Upper lobe of left lung (tissue), 6 donors: ENCODE measurements at regions not wholly inside any gene's neighbourhood (a gene's known extent, or its start where the extent isn't known, plus 50 kb on each side); places are given as distances from the start of the nearest gene placed in this dataset.

Experiments used
- ATAC-seq, 2 donors: fragments of 200-7000 bp; cut with Tn5 transposase; one replicate each; pipeline ENCODE4 v1.9.1; 2022; ENCODE audit warnings: mild to moderate bottlenecking in 2 of 2, moderate library complexity in 2 of 2; ENCODE audit not compliant: low FRiP score in 2 of 2
- DNase-seq, 2 donors: peaks; one replicate each; pipeline ENCODE4 v3.0.0-alpha.2; 2019 to 2020
- H3K27ac ChIP-seq, 4 donors: fragments of 200-600 bp; sonication (generic); one replicate each; pipeline ENCODE4 v1.5.1; 2016 to 2019
- H3K27me3 ChIP-seq, 4 donors: fragments of 200-600 bp; sonication (generic); one replicate each; pipeline ENCODE4 v1.5.1; 2017 to 2019
- H3K36me3 ChIP-seq, 4 donors: fragments of 200-600 bp; sonication (generic); one replicate each; pipeline ENCODE4 v1.5.1; 2016 to 2019
- H3K4me1 ChIP-seq, 4 donors: fragments of 200-600 bp; sonication (generic); one replicate each; pipeline ENCODE4 v1.5.1; 2018 to 2019
- H3K4me3 ChIP-seq, 4 donors: fragments of 200-600 bp; sonication (generic); one replicate each; pipeline ENCODE4 v1.5.1; 2017 to 2019; ENCODE audit warnings: mild to moderate bottlenecking in 2 of 4, moderate library complexity in 1 of 4
- H3K9me3 ChIP-seq, 4 donors: fragments of 200-600 bp; sonication (generic); one replicate each; pipeline ENCODE4 v1.5.1; 2018 to 2019
- EP300 ChIP-seq, 4 donors: sonication (generic); formaldehyde crosslinking; IDR thresholded peaks; one replicate each; pipeline ENCODE4 v1.5.1; 2017; ENCODE audit warnings: antibody characterized with exemption in 4 of 4, control low read depth in 2 of 4
- POLR2A ChIP-seq, 4 donors: fragments of 450-650 bp; IDR thresholded peaks; one replicate each; pipeline ENCODE4 v1.5.1; 2016 to 2017; ENCODE audit warnings: antibody characterized with exemption in 4 of 4, mild to moderate bottlenecking in 2 of 4
- POLR2AphosphoS5 ChIP-seq, 2 donors: sonication (generic); formaldehyde crosslinking; IDR thresholded peaks; one replicate each; pipeline ENCODE4 v1.5.1; 2017; ENCODE audit warnings: antibody characterized with exemption in 2 of 2
- WGBS, 2 donors: methylation state at CpG; one replicate each; pipeline ENCODE4 v1.1.5; 2017 to 2018; 5-methylcytosine and 5-hydroxymethylcytosine counted together
- TF ChIP-seq, protein P1 (sequence below), 6 experiments: fragments of 450-650 bp in 4 of 6; fragments of 200-600 bp in 2 of 6; sonication (generic) in 2 of 6; IDR thresholded peaks; one replicate each; pipeline ENCODE4 v1.5.1; 2016 to 2019; ENCODE audit warnings: antibody characterized with exemption in 6 of 6
- donor health status: DM: no; HTN: no; CAD: no; lungs with moderate emphysema.
- donor health status: DM: no; HTN: yes; CAD: no; lungs with severe emphysema.

DNA sequence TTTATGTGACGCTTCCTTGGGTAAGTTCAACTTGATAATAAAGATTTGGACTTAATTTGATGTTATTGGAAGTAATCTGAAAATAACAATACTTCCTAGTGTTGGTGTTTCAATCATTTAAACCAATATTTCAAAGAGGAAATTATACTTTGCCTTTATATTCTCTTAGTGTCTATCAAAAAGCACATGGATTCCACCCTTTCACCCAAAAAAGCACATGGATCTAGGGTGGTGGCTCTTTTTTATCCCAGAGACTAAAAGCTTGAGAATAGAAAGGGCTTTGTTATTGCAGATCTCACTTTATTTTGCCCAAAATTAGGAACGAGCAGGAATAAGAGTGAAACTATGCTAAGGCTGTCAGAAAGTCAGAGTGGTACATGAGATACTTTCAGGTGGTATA, 75.1 kb upstream of the RASGEF1B start:
- Histone ChIP-seq H3K9me3 (no peaks in the 10 kb centered on the region), H3K4me3 (no peak overlapping the region), H3K27ac (no peak overlapping the region), H3K27me3 (no peaks in the 10 kb centered on the region), H3K36me3 (no peaks in the 10 kb centered on the region), H3K4me1 (peaks cover 0 to 7% (median 6%) of the 10 kb centered on the region in 4 donors)
- no peak for TF ChIP-seq POLR2A (IDR thresholded peaks at IDR 0.05)
- TF ChIP-seq, protein P1, sequence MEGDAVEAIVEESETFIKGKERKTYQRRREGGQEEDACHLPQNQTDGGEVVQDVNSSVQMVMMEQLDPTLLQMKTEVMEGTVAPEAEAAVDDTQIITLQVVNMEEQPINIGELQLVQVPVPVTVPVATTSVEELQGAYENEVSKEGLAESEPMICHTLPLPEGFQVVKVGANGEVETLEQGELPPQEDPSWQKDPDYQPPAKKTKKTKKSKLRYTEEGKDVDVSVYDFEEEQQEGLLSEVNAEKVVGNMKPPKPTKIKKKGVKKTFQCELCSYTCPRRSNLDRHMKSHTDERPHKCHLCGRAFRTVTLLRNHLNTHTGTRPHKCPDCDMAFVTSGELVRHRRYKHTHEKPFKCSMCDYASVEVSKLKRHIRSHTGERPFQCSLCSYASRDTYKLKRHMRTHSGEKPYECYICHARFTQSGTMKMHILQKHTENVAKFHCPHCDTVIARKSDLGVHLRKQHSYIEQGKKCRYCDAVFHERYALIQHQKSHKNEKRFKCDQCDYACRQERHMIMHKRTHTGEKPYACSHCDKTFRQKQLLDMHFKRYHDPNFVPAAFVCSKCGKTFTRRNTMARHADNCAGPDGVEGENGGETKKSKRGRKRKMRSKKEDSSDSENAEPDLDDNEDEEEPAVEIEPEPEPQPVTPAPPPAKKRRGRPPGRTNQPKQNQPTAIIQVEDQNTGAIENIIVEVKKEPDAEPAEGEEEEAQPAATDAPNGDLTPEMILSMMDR (IDR thresholded peaks at IDR 0.05), result no peak
- TF ChIP-seq POLR2AphosphoS5 (IDR thresholded peaks at IDR 0.05), result no peak
- TF ChIP-seq EP300 (IDR thresholded peaks at IDR 0.05), result no peak
- 89 to 94% methylated on average over 2 of the region's 2 CpGs for WGBS, 2 donors
- DNase-seq, result no peak
- no peak for ATAC-seq

DNA sequence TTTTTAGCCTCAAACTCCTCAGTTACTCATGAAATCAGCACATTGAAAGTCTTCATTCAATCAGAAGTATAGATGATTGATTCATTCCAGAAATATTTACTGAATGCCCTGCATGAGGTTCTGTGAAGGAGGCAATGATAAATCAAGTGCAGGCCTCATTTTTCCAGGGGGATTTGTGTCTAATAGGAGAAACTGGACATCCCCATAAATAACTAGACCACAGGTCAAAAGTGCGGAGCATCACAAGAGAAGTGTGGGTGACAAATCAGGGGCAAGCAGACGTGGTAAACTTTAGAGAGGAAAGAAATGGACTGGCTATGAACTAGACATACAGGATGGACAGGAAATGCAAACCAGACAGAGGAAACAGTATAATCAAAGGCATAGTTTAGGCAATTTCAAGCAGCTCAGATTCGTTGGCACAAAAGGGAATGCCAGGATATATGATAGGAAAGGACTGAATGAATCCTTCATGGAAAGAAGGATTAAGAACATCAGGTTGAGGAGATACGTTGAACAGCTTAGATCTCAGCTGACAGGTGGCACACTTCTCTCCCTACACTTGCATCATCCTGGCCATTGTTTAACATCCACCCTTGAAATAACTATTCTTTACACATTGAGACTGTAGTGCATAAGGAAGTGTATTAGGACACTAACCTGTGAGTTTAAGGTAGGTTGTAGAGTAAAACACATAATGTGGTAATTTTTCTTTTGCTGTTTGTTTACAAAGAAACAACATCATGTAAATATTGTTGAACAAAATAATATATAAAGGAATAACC, 69.6 kb upstream of the RASGEF1B start:
- ATAC-seq (no peak), DNase-seq (no peak)
- H3K4me1 ChIP-seq, result no peaks in the 10 kb centered on the region
- no peak overlapping the region for H3K4me3 ChIP-seq
- TF ChIP-seq EP300 (IDR thresholded peaks at IDR 0.05) (no peak), POLR2AphosphoS5 (IDR thresholded peaks at IDR 0.05) (no peak), POLR2A (IDR thresholded peaks at IDR 0.05) (no peak)
- TF ChIP-seq, protein P1 (IDR thresholded peaks at IDR 0.05), result no peak
- 54 to 65% methylated on average over 4 of the region's 4 CpGs for WGBS, 2 donors
- no peak overlapping the region for H3K27ac ChIP-seq
- no peaks in the 10 kb centered on the region for H3K27me3 ChIP-seq
- no peaks in the 10 kb centered on the region for H3K36me3 ChIP-seq
- no peaks in the 10 kb centered on the region for H3K9me3 ChIP-seq

GRCh38 chr4:81538716-81539427, 67.2 kb upstream of the RASGEF1B start:
- Histone ChIP-seq H3K9me3 (no peaks in the 10 kb centered on the region), H3K36me3 (no peaks in the 10 kb centered on the region), H3K27ac (no peak overlapping the region), H3K27me3 (no peaks in the 10 kb centered on the region), H3K4me1 (no peaks in the 10 kb centered on the region), H3K4me3 (no peak overlapping the region)
- WGBS, 2 donors, result 71 to 76% methylated on average over 6 of the region's 6 CpGs
- ATAC-seq (peak in 1 of 2 donors; percentile 39), DNase-seq (no peak)
- TF ChIP-seq, protein P1 (IDR thresholded peaks at IDR 0.05), result no peak
- no peak for TF ChIP-seq EP300 (IDR thresholded peaks at IDR 0.05)

DNA sequence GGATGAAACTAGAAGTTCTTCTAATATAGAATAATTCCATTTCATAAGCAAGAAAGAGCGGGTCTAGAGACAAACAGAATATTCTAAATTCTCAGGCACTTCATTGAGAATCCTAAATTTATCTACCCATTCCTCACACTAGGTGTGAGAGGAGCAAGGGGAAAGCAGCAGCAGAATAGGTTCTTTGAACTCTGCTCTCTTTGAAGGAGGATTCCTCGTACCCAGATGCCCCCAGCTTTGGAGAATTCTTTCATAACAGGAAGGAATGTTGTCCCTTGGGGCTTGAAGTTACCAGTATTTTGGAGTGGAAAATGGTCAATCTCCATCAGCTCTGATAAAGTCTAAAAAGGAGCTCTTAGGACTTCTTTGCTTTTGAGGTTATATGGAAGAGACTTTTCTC, 59.7 kb upstream of the RASGEF1B start:
- H3K4me1 ChIP-seq, result peaks cover 0 to 3% (median 0%) of the 10 kb centered on the region in 4 donors

More for the DNA sequence above, 59.7 kb upstream of the RASGEF1B start:
- Histone ChIP-seq H3K27ac (no peak overlapping the region), H3K9me3 (peaks cover 0 to 11% (median 3%) of the 10 kb centered on the region in 4 donors), H3K36me3 (no peaks in the 10 kb centered on the region), H3K4me3 (no peak overlapping the region), H3K27me3 (no peaks in the 10 kb centered on the region)
- no peak for ATAC-seq
- WGBS, 2 donors, result 65 to 79% methylated on average over 2 of the region's 2 CpGs
- TF ChIP-seq, protein P1 (IDR thresholded peaks at IDR 0.05), result no peak
- TF ChIP-seq POLR2A (IDR thresholded peaks at IDR 0.05) (no peak), POLR2AphosphoS5 (IDR thresholded peaks at IDR 0.05) (no peak), EP300 (IDR thresholded peaks at IDR 0.05) (no peak)
- DNase-seq, result no peak
